K562 (cell line): ENCODE measurements at regions not wholly inside any gene's neighbourhood (a gene's known extent, or its start where the extent isn't known, plus 50 kb on each side); places are given as distances from the start of the nearest gene placed in this dataset.

Experiments used
- ATAC-seq: fragments of 200-7000 bp; cut with Tn5 transposase; 3 replicates; pipeline ENCODE4 v1.9.1; 2020; ENCODE audit warnings: moderate library complexity
- BruUV-seq: library from RNA; stranded (reverse); fragments of 400-500 nt; replicated peaks from 2 replicates; lab custom pipeline; 2021; lab: Mats Ljungman, UMichigan
- CTCF ChIA-PET: fragments of 300-600 bp; formaldehyde crosslinking; extraction: SDS; loops from one replicate; lab custom pipeline; 2021; ENCODE audit warnings: low intra/inter-chr PET ratio; lab: Yijun Ruan, JAX
- POLR2A ChIA-PET: fragments of 300-600, 350-650 bp; sonication (Branson Sonifier 250); formaldehyde crosslinking; extraction: SDS; loops from one replicate; lab custom pipeline; 2021; ENCODE audit warnings: antibody characterized with exemption, inconsistent platforms; lab: Yijun Ruan, JAX
- DNase-seq, 4 experiments: peaks; one replicate each; pipeline versions ENCODE4 v3.0.0 to v3.0.0-alpha.2; 2011 to 2018; ENCODE audit warnings: low spot score in 3 of 4, mixed read lengths in 3 of 4; ENCODE audit errors: extremely low read depth in 1 of 4
- FAIRE-seq: peaks from 2 replicates; lab custom pipeline; 2011; peaks lifted over from hg19 to GRCh38; lab: Jason Lieb, UNC
- H2AFZ ChIP-seq: 2 replicates; pipeline ENCODE4 v1.6.0; 2011; ENCODE audit warnings: low read depth, low read length, control low read depth, inconsistent platforms
- H3K27ac ChIP-seq: fragments of 200-600 bp; 3 replicates; pipeline ENCODE4 v1.8.0; 2011; ENCODE audit warnings: low read depth, mild to moderate bottlenecking, control low read depth, inconsistent platforms, low read length, moderate library complexity, mixed read lengths; ENCODE audit errors: extremely low read depth
- H3K27me3 ChIP-seq, 2 experiments: fragments of 300-600 bp in 1 of 2; 2 replicates in 1 of 2; 3 replicates in 1 of 2; pipeline versions ENCODE4 v1.6.0 to v1.8.0; 2011; ENCODE audit warnings: inconsistent platforms in 2 of 2, low read length in 2 of 2, mild to moderate bottlenecking in 1 of 2, mixed read lengths in 1 of 2, moderate library complexity in 1 of 2; ENCODE audit not compliant: control insufficient read depth in 2 of 2, insufficient read depth in 2 of 2
- H3K36me3 ChIP-seq: fragments of 300-600 bp; 3 replicates; pipeline ENCODE4 v1.8.0; 2011; ENCODE audit warnings: mild to moderate bottlenecking, low read length, inconsistent platforms; ENCODE audit not compliant: control insufficient read depth, insufficient read depth
- H3K4me1 ChIP-seq, 2 experiments: fragments of 200-600 bp in 1 of 2; replicated peaks in 1 of 2; 2 replicates in 1 of 2; 3 replicates in 1 of 2; pipeline versions ENCODE4 v1.5.1 to v1.8.0; 2011; ENCODE audit warnings: inconsistent platforms in 2 of 2, low read length in 2 of 2, mild to moderate bottlenecking in 1 of 2, mixed read lengths in 1 of 2, moderate library complexity in 1 of 2; ENCODE audit not compliant: control insufficient read depth in 2 of 2, insufficient read depth in 2 of 2
- H3K4me2 ChIP-seq: 2 replicates; pipeline ENCODE4 v1.6.1; 2011; ENCODE audit warnings: low read length, control low read depth, inconsistent platforms, mixed read lengths; ENCODE audit not compliant: insufficient read depth
- H3K4me3 ChIP-seq: fragments of 200-600 bp; sonication (generic), shearing (Covaris generic); 2 replicates; pipeline ENCODE4 v1.5.1; 2016; ENCODE audit warnings: control low read depth, inconsistent platforms
- H3K79me2 ChIP-seq: fragments of 200-600 bp; 3 replicates; pipeline ENCODE4 v1.8.0; 2011; ENCODE audit warnings: low read length, inconsistent platforms; ENCODE audit not compliant: control insufficient read depth, insufficient read depth
- H3K9ac ChIP-seq, 2 experiments: 2 replicates each; pipeline versions ENCODE4 v1.6.0 to v1.6.1; 2011; ENCODE audit warnings: low read depth in 2 of 2, low read length in 2 of 2, control low read depth in 1 of 2, inconsistent platforms in 1 of 2, mild to moderate bottlenecking in 1 of 2, mixed read lengths in 1 of 2; ENCODE audit not compliant: insufficient read depth in 1 of 2
- H3K9me1 ChIP-seq: one replicate; pipeline ENCODE4 v1.6.0; 2011; ENCODE audit warnings: inconsistent platforms, mild to moderate bottlenecking, low read length, moderate library complexity; ENCODE audit not compliant: control insufficient read depth, insufficient read depth
- H3K9me3 ChIP-seq: replicated peaks from 2 replicates; pipeline ENCODE4 v1.5.1; 2011; ENCODE audit warnings: low read depth, low read length, inconsistent platforms; ENCODE audit not compliant: control insufficient read depth, insufficient read depth
- H4K20me1 ChIP-seq: replicated peaks from 2 replicates; pipeline ENCODE4 v1.6.1; 2011; ENCODE audit warnings: low read length, inconsistent platforms, mixed read lengths; ENCODE audit not compliant: control insufficient read depth, insufficient read depth
- ARID2 ChIP-seq: fragments of 450-650 bp; IDR thresholded peaks from 2 replicates; pipeline ENCODE4 v1.6.1; 2017; ENCODE audit warnings: antibody characterized with exemption, mild to moderate bottlenecking
- HIVEP1 ChIP-seq: fragments of 250-450 bp; sonication (Bioruptor Pico); IDR thresholded peaks from 2 replicates; pipeline ENCODE4 v1.4.0; 2020; ENCODE audit warnings: mild to moderate bottlenecking
- RNF2 ChIP-seq: sonication (generic); IDR thresholded peaks from 2 replicates; pipeline ENCODE4 v1.6.1; 2016
- SIN3A ChIP-seq, 2 experiments: fragments of 150-350 bp in 1 of 2; IDR thresholded peaks; 2 replicates each; pipeline ENCODE4 v1.6.1; 2011 to 2016; ENCODE audit warnings: borderline replicate concordance in 2 of 2, low read depth in 2 of 2, low read length in 2 of 2, mild to moderate bottlenecking in 2 of 2, moderate library complexity in 2 of 2; ENCODE audit not compliant: control insufficient read depth in 1 of 2
- ZBED1 ChIP-seq: IDR thresholded peaks from 2 replicates; pipeline ENCODE4 v1.6.1; 2014
- ZNF140 ChIP-seq: fragments of 250-450 bp; sonication (Bioruptor Pico); IDR thresholded peaks from 2 replicates; pipeline ENCODE4 v1.8.0; 2021; ENCODE audit warnings: moderate library complexity, mild to moderate bottlenecking, inconsistent platforms
- ZNF24 ChIP-seq: fragments of 450-650 bp; IDR thresholded peaks from 2 replicates; pipeline ENCODE4 v1.6.1; 2016
- WGBS: fragments of 100-300 bp; shearing (Covaris generic); methylation state at CpG from one replicate; pipeline ENCODE4 v1.1.6; 2016; ENCODE audit warnings: low coverage, mixed read lengths; ENCODE audit not compliant: insufficient coverage; ENCODE audit errors: missing lambda C conversion rate; 5-methylcytosine and 5-hydroxymethylcytosine counted together
- in situ Hi-C: fragments of 300-500 bp; cut with MboI; formaldehyde crosslinking; loops from 4 replicates; pipeline ENCODE4 v1.15.0; 2018; ENCODE audit warnings: inconsistent platforms, mixed read lengths
- intact Hi-C: fragments of 100-400 bp; cut with micrococcal nuclease; formaldehyde crosslinking; loops from 2 replicates; pipeline ENCODE4 v1.14.2; 2022
- TF ChIP-seq, protein P1 (sequence below): fragments of 450-650 bp; IDR thresholded peaks from 2 replicates; pipeline ENCODE4 v1.6.1; 2016; ENCODE audit warnings: antibody characterized with exemption

GRCh38 chr16:66035096-66035495, 331.4 kb upstream of the CDH5 start:
- BruUV-seq, result no TSS peak
- Histone ChIP-seq H3K27ac (no peak overlapping the region), H3K4me2 (no peak overlapping the region), H2AFZ (no peak overlapping the region), H3K4me3 (no peak overlapping the region), H3K4me1 (no peaks in the 10 kb centered on the region), H4K20me1 (no peaks in the 10 kb centered on the region)
- no peak for ATAC-seq
- WGBS, result 2% methylated on average over 3 of the region's 3 CpGs
- DNase-seq, result no peak
- POLR2A ChIA-PET, result no interaction called here
- FAIRE-seq, result no peak
- TF ChIP-seq ZNF140, result no peak
- TF ChIP-seq ARID2, result no peak
- no peak for TF ChIP-seq ZNF24
- TF ChIP-seq, protein P1, sequence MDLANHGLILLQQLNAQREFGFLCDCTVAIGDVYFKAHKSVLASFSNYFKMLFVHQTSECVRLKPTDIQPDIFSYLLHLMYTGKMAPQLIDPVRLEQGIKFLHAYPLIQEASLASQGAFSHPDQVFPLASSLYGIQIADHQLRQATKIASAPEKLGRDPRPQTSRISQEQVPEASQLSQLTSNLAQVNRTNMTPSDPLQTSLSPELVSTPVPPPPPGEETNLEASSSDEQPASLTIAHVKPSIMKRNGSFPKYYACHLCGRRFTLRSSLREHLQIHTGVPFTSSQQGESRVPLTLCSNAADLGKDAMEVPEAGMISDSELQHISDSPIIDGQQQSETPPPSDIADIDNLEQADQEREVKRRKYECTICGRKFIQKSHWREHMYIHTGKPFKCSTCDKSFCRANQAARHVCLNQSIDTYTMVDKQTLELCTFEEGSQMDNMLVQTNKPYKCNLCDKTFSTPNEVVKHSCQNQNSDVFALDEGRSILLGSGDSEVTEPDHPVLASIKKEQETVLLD, result no peak
- no peak for TF ChIP-seq SIN3A (IDR thresholded peaks at IDR 0.05; ENCODE audit: borderline replicate concordance in 2 of 2, control insufficient read depth in 1 of 2, low read depth in 2 of 2, low read length in 2 of 2)
- TF ChIP-seq RNF2, result no peak
- TF ChIP-seq ZBED1, result no peak
- TF ChIP-seq HIVEP1 (CRISPR knock-in tag), result no peak
- TF ChIP-seq, all 486 proteins: peak for 0
- Histone ChIP-seq H3K27me3 (no peaks in the 10 kb centered on the region), H3K9me3 (no peaks in the 10 kb centered on the region), H3K36me3 (no peaks in the 10 kb centered on the region), H3K9me1 (no peaks in the 10 kb centered on the region), H3K79me2 (no peaks in the 10 kb centered on the region), H3K9ac (no peak overlapping the region)
- intact Hi-C loops, result no loop called here
- CTCF ChIA-PET, result no interaction called here
- in situ Hi-C loops, result no loop called here
